ENCODE measurements at regions not wholly inside any gene's neighbourhood (a gene's known extent, or its start where the extent isn't known, plus 50 kb on each side); places are given as distances from the start of the nearest gene placed in this dataset.

- TF ChIP-seq SP1 (IDR thresholded peaks at IDR 0.05) (no peak), SUZ12 (IDR thresholded peaks at IDR 0.05) (no peak)
Observed at GRCh38 chr3:144381607-144382006, 410.0 kb downstream of the DIPK2A start.
